ENCODE measurements at regions not wholly inside any gene's neighbourhood (a gene's known extent, or its start where the extent isn't known, plus 50 kb on each side); places are given as distances from the start of the nearest gene placed in this dataset.
"Not testable (repeated sequence)": the region's sequence is repeated elsewhere in the genome, so short reads cannot be mapped to it uniquely, and the experiment has no call there.

- DNase-seq, result no peak
- Histone ChIP-seq H3K27ac (no peak overlapping the region), H3K36me3 (peaks cover 0 to 19% (median 0%) of the 10 kb centered on the region in 4 donors), H3K27me3 (no peaks in the 10 kb centered on the region), H3K4me3 (no peak overlapping the region), H3K9me3 (no peaks in the 10 kb centered on the region), H3K4me1 (no peaks in the 10 kb centered on the region)
- TF ChIP-seq CTCF (IDR thresholded peaks at IDR 0.05), result no peak
- intact Hi-C loops (cut with DNase I), result loop anchor here (5.0 to 10.0 kb wide), 2 partner anchors 191 to 198 kb away; no protein-coding TSS in a partner anchor
- ATAC-seq, result no peak
- WGBS (ENCODE audit: insufficient coverage, low coverage, low lambda C conversion rate, missing lambda C conversion rate), result 75% methylated on average over 5 of the region's 5 CpGs
Measured at GRCh38 chr7:35905555-35905954, 104.7 kb downstream of the SEPTIN7 start.

GRCh38 chr7:35906191-35906908 lies 105.5 kb downstream of the SEPTIN7 start:
- Histone ChIP-seq H3K4me3 (no peak overlapping the region), H3K4me1 (no peaks in the 10 kb centered on the region), H3K27ac (no peak overlapping the region), H3K9me3 (no peaks in the 10 kb centered on the region), H3K27me3 (no peaks in the 10 kb centered on the region), H3K36me3 (peaks cover 0 to 19% (median 0%) of the 10 kb centered on the region in 4 donors)
- no peak for TF ChIP-seq POLR2A (IDR thresholded peaks at IDR 0.05)
- peak; percentile 90 to 97 (median 92) for TF ChIP-seq CTCF (IDR thresholded peaks at IDR 0.05)
- ATAC-seq (peak; percentile 94 to 99 (median 96)), DNase-seq (peak in 1 of 3 donors; percentile 61)
- WGBS (ENCODE audit: insufficient coverage, low coverage, low lambda C conversion rate, missing lambda C conversion rate), result 58% methylated on average over 2 of the region's 2 CpGs
- intact Hi-C loops (cut with DNase I), result loop anchor here (5.0 to 10.0 kb wide), 2 partner anchors 192 to 199 kb away; no protein-coding TSS in a partner anchor

GRCh38 chr7:35908331-35909216 lies 107.7 kb downstream of the SEPTIN7 start:
- Histone ChIP-seq H3K4me1 (no peaks in the 10 kb centered on the region), H3K9me3 (no peaks in the 10 kb centered on the region), H3K4me3 (no peak overlapping the region), H3K27me3 (no peaks in the 10 kb centered on the region), H3K36me3 (peaks cover 0 to 18% (median 0%) of the 10 kb centered on the region in 4 donors), H3K27ac (no peak overlapping the region)
- intact Hi-C loops (cut with DNase I), result loop anchor here (5.0 to 10.0 kb wide), 2 partner anchors 194 to 201 kb away; no protein-coding TSS in a partner anchor
- TF ChIP-seq POLR2A (IDR thresholded peaks at IDR 0.05) (no peak), CTCF (IDR thresholded peaks at IDR 0.05) (no peak)
- ATAC-seq (no peak), DNase-seq (no peak)
- WGBS (ENCODE audit: insufficient coverage, low coverage, low lambda C conversion rate, missing lambda C conversion rate), result 55% methylated on average over 7 of the region's 11 CpGs

GRCh38 chr7:35909870-35910357 lies 109.1 kb downstream of the SEPTIN7 start:
- no peaks in the 10 kb centered on the region for H3K4me1 ChIP-seq
- H3K27me3 ChIP-seq, result no peaks in the 10 kb centered on the region
- 91% methylated on average over 4 of the region's 4 CpGs for WGBS (ENCODE audit: insufficient coverage, low coverage, low lambda C conversion rate, missing lambda C conversion rate)
- H3K9me3 ChIP-seq, result no peaks in the 10 kb centered on the region
- H3K36me3 ChIP-seq, result peaks cover 0 to 5% (median 0%) of the 10 kb centered on the region in 4 donors
- H3K27ac ChIP-seq, result no peak overlapping the region
- TF ChIP-seq POLR2A (IDR thresholded peaks at IDR 0.05) (no peak), CTCF (IDR thresholded peaks at IDR 0.05) (no peak)
- DNase-seq (no peak), ATAC-seq (no peak)
- intact Hi-C loops (cut with DNase I), result loop anchor here (5.0 to 10.0 kb wide), 2 partner anchors 195 to 203 kb away; no protein-coding TSS in a partner anchor
- no peak overlapping the region for H3K4me3 ChIP-seq

GRCh38 chr7:35910621-35911020 lies 109.8 kb downstream of the SEPTIN7 start:
- intact Hi-C loops (cut with DNase I); H3K27me3 ChIP-seq; ATAC-seq; H3K27ac ChIP-seq; H3K4me1 ChIP-seq; H3K9me3 ChIP-seq; DNase-seq; H3K4me3 ChIP-seq; H3K36me3 ChIP-seq: not testable (repeated sequence)
- 86% methylated on average over 2 of the region's 3 CpGs for WGBS (ENCODE audit: insufficient coverage, low coverage, low lambda C conversion rate, missing lambda C conversion rate)

GRCh38 chr7:35913350-35913749 lies 112.5 kb downstream of the SEPTIN7 start:
- ATAC-seq; intact Hi-C loops (cut with DNase I); H3K9me3 ChIP-seq; H3K4me3 ChIP-seq; H3K27ac ChIP-seq; DNase-seq; H3K36me3 ChIP-seq; H3K4me1 ChIP-seq; H3K27me3 ChIP-seq: not testable (repeated sequence)
- WGBS (ENCODE audit: insufficient coverage, low coverage, low lambda C conversion rate, missing lambda C conversion rate), result 97% methylated on average over 2 of the region's 2 CpGs

GRCh38 chr7:35914214-35914613 lies 113.4 kb downstream of the SEPTIN7 start:
- H3K27me3 ChIP-seq; ATAC-seq; H3K27ac ChIP-seq; H3K4me1 ChIP-seq; H3K36me3 ChIP-seq; H3K9me3 ChIP-seq; DNase-seq; intact Hi-C loops (cut with DNase I); H3K4me3 ChIP-seq: not testable (repeated sequence)
- WGBS (ENCODE audit: insufficient coverage, low coverage, low lambda C conversion rate, missing lambda C conversion rate), result 100% methylated on average over 1 of the region's 1 CpG
